NCI-H524 (cell line): ENCODE measurements at regions not wholly inside any gene's neighbourhood (a gene's known extent, or its start where the extent isn't known, plus 50 kb on each side); places are given as distances from the start of the nearest gene placed in this dataset.
A peak's percentile ranks its signal among the peaks of the same experiment; 100 is the strongest.
"Not testable (repeated sequence)": the region's sequence is repeated elsewhere in the genome, so short reads cannot be mapped to it uniquely, and the experiment has no call there.

Source experiments
- DNase-seq, 2 experiments: peaks; one replicate each; lab custom pipeline; 2025; lab: John Stamatoyannopoulos, UW

- no peak for DNase-seq
Measured at GRCh38 chr2:102871707-102872106, 109.9 kb downstream of the TMEM182 start.

- DNase-seq: no peak
Measured at GRCh38 chr2:102872388-102872787, 110.6 kb downstream of the TMEM182 start.

GRCh38 chr2:102879513-102879912 is 117.7 kb downstream of the TMEM182 start:
- DNase-seq: not testable (repeated sequence)

- DNase-seq: no peak
Measured at GRCh38 chr2:102880731-102881130, 118.9 kb downstream of the TMEM182 start.

- DNase-seq: no peak
Measured at GRCh38 chr2:102886216-102886893, 124.5 kb downstream of the TMEM182 start.

GRCh38 chr2:102888514-102888913 is 126.7 kb downstream of the TMEM182 start:
- DNase-seq: no peak

- DNase-seq: no peak
Measured at GRCh38 chr2:102891296-102891695, 129.5 kb downstream of the TMEM182 start.

GRCh38 chr2:102892698-102893310 is 131.0 kb downstream of the TMEM182 start:
- DNase-seq: no peak

- no peak for DNase-seq
Measured at GRCh38 chr2:102893870-102894269, 132.0 kb downstream of the TMEM182 start.

- no peak for DNase-seq
Measured at GRCh38 chr2:102895376-102895775, 133.5 kb downstream of the TMEM182 start.

- not testable (repeated sequence) for DNase-seq
Measured at GRCh38 chr2:102909240-102909639, 147.4 kb downstream of the TMEM182 start.

GRCh38 chr2:102910724-102911123 is 148.9 kb downstream of the TMEM182 start:
- no peak for DNase-seq

- no peak for DNase-seq
Measured at GRCh38 chr2:102915128-102915527, 153.3 kb downstream of the TMEM182 start.

- DNase-seq: peak in 1 of 2 experiments; percentile 20
Measured at GRCh38 chr2:102922321-102922720, 160.5 kb downstream of the TMEM182 start.

- DNase-seq: no peak
Measured at GRCh38 chr2:102925003-102925402, 163.2 kb downstream of the TMEM182 start.

GRCh38 chr2:102927854-102928267 is 166.0 kb downstream of the TMEM182 start:
- DNase-seq: no peak

- no peak for DNase-seq
Measured at GRCh38 chr2:102929721-102930120, 167.9 kb downstream of the TMEM182 start.

GRCh38 chr2:102932501-102932900 is 170.7 kb downstream of the TMEM182 start:
- DNase-seq: no peak

GRCh38 chr2:102939207-102939606 is 177.4 kb downstream of the TMEM182 start:
- no peak for DNase-seq

- DNase-seq: no peak
Measured at GRCh38 chr2:102940684-102941083, 178.9 kb downstream of the TMEM182 start.

- no peak for DNase-seq
Measured at GRCh38 chr2:102942107-102942506, 180.3 kb downstream of the TMEM182 start.

- DNase-seq: no peak
Measured at GRCh38 chr2:102943251-102943650, 181.4 kb downstream of the TMEM182 start.

GRCh38 chr2:102950371-102950946 is 188.6 kb downstream of the TMEM182 start:
- no peak for DNase-seq
